GM12875 (cell line): ENCODE measurements at regions not wholly inside any gene's neighbourhood (a gene's known extent, or its start where the extent isn't known, plus 50 kb on each side); places are given as distances from the start of the nearest gene placed in this dataset.
"Not testable (repeated sequence)": the region's sequence is repeated elsewhere in the genome, so short reads cannot be mapped to it uniquely, and the experiment has no call there.

ENCODE experiments used
- H3K4me3 ChIP-seq: one replicate; pipeline ENCODE4 v1.5.1; 2011; ENCODE audit warnings: low read depth, low read length, control low read depth
- CTCF ChIP-seq: IDR thresholded peaks from 2 replicates; pipeline ENCODE4 v1.5.1; 2011; ENCODE audit warnings: low read depth, mild to moderate bottlenecking, control low read depth, inconsistent platforms, low read length, moderate library complexity, borderline replicate concordance; ENCODE audit not compliant: insufficient read depth

GRCh38 chr13:81382246-81382645 lies 1041.3 kb upstream of the SPRY2 start:
- no peak for TF ChIP-seq CTCF
- H3K4me3 ChIP-seq, result no peak overlapping the region

GRCh38 chr13:81381560-81381959 lies 1040.6 kb upstream of the SPRY2 start:
- H3K4me3 ChIP-seq, result no peak overlapping the region
- no peak for TF ChIP-seq CTCF

- no peak for TF ChIP-seq CTCF
- no peak overlapping the region for H3K4me3 ChIP-seq
These were observed 1038.3 kb upstream of the SPRY2 start for GRCh38 chr13:81379183-81379582.

GRCh38 chr13:81377921-81378320 lies 1037.0 kb upstream of the SPRY2 start:
- H3K4me3 ChIP-seq, result no peak overlapping the region
- TF ChIP-seq CTCF, result no peak

GRCh38 chr13:81375709-81376108 lies 1034.8 kb upstream of the SPRY2 start:
- no peak overlapping the region for H3K4me3 ChIP-seq
- TF ChIP-seq CTCF, result no peak

GRCh38 chr13:81362711-81363110 lies 1021.8 kb upstream of the SPRY2 start:
- not testable (repeated sequence) for H3K4me3 ChIP-seq

GRCh38 chr13:81350056-81350455 lies 1009.1 kb upstream of the SPRY2 start:
- TF ChIP-seq CTCF, result no peak
- H3K4me3 ChIP-seq, result no peak overlapping the region

GRCh38 chr13:81340118-81341069 lies 999.5 kb upstream of the SPRY2 start:
- not testable (repeated sequence) for H3K4me3 ChIP-seq

GRCh38 chr13:81339666-81340065 lies 998.7 kb upstream of the SPRY2 start:
- H3K4me3 ChIP-seq, result not testable (repeated sequence)
